DMS53 treated with DMSO at 0.1 percent for 48 hours (cell line): ENCODE measurements at regions not wholly inside any gene's neighbourhood (a gene's known extent, or its start where the extent isn't known, plus 50 kb on each side); places are given as distances from the start of the nearest gene placed in this dataset.

Experiments used
- DNase-seq: peaks from one replicate; lab custom pipeline; 2025; ENCODE audit not compliant: unreplicated experiment; lab: John Stamatoyannopoulos, UW

DNA sequence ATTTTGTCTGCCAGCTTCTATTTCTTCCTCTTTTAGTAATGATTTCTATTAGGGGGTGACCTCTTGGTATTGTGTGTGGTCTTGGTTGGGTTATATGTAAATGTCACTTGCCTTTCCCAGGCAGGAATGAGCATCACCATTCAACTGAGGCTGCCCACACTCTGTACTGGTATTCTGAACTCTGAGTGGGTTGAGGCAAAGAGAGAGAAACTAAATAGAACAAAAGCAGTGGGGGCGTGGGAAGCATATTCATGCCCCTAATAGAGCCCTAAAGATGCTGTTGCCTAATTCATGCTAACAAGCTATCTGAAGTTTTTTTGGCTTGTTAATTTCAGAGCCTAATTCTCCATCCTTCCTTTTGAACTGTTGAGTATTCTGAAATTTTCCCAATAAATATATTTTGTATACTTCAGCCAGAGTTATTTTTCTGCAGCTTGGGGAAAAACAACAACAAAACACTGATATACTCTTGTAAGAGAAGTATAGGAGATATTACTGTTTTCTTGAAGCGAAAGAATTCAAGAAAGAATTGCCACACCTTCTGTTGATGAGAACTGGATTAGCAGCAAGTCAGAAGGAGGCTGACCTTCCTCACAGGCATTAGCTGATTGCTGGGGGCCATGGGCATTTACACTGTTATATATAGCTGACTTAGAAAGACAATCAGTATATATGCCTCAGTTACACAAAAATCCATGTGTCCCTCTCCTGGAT lies 315.8 kb upstream of the KLF12 start:
- DNase-seq = no peak

DNA sequence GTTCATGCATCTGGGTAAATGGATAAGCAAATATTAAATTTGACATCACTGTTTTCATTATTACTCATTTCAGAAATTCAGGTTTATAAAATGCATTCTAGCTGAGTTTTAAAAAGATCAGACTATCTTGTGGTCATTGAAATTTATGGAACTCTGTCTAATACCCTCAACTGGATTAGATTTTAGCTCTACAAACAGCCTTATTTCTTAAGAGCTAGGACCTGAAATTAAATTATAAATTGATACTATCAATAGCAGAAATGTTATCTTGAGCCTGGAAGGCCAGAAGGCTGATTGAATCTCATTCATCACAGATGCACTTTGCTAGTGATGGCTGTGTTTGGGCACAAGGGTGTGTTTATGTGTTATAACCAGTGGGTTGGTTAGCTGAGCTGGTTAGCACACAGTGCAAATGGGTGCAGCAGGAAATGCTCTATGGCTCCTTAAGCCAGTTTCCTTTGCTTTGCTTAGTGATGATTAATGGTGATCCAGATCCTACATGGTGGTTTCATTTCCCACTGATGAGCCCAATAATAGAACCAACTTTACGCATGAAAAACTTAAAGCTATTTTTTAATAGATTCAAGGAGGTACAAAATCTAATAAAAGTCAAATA lies 310.8 kb upstream of the KLF12 start:
- DNase-seq = no peak

DNA sequence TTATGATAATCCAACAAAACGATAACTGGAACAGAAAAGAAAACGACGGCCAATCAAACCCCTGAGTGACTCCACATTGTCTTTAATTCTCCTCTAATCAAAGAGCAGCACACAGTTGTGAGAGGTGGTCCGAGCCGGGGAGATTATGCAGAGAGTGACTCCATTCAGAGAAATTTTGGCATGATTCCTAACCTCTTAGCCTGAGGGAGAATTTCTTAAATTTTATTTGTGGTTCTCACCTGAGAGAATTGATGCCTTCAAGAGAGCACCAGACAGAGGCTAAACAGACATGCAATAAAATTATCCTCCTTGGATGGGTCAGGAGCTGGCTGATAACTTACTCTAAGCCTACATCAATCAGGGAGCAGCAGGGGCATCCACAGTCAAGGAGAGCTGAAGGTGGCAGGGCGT lies 310.0 kb upstream of the KLF12 start:
- DNase-seq = no peak

DNA sequence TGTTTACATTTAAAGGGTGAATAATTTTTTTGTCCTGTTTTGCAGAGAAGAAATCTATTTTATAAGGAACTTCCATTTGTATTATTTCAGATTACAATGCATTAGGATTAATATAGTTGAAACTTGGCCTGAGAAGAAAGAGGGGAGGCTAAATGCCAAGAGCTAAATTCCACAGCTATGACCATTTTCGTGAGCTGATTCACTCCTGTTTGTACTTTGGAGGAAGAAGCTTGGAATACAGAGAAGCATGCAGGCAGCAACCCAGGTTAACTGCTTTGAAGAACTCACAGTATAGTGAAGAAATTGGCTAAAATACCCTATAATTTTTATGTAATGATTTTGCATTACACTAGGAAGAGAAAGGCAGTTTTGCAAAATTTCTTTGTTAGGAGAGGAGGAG lies 309.4 kb upstream of the KLF12 start:
- DNase-seq = no peak

DNA sequence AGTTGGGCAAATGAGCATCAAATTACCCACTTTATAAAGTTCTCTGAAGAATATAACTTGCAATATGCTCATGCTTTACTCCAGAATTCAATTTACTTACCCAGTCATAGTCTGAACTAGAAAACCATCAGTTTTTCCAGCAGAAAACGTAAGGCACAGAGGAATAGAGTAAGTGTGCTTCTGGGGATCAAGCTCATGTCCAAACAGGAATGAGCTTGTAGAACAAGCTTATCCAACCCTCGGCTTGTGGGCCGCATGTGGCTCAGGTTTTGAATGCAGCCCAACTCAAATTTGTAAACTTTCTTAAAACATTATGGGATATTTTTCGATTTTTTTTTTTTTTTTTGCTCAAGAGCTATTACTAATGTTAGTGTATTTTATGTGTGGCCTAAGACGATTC lies 308.5 kb upstream of the KLF12 start:
- no peak for DNase-seq

DNA sequence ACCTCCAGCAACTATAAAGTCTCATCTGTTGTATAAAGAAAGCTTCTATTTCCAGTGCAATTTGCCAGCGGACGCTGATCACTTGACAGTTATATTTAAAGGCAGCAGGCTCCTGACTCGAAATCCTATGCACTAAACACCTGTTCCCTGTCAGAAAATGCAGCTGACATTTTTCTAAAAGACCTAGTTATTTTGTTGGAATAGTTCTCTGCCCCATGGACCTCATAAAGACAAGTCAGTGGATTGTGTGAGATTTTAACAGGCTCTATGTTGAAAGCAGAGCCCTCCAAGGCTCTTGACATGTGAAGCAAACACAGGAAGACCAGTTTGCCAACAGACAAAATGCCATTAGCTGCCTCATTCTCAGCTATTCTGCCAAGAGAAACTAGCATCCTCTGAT lies 304.7 kb upstream of the KLF12 start:
- no peak for DNase-seq

DNA sequence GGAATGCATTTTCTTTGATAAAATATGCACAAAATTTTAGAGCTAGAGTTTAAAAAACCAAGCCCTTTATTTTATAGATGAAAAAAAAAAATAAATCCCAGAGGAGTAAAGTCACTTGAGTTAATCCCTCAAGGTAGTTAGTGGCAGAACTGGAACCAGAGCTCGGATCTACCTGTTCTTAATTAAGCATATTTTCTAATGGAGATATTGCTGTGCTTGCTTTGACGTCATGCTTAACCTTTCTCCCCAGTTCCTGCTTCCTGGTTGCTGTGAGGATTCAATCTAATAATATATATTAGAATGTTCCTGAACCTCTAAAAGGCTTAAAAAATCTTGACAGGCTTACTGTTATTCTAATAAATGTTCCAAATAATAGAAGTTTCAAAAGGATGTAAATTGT lies 300.6 kb upstream of the KLF12 start:
- no peak for DNase-seq

DNA sequence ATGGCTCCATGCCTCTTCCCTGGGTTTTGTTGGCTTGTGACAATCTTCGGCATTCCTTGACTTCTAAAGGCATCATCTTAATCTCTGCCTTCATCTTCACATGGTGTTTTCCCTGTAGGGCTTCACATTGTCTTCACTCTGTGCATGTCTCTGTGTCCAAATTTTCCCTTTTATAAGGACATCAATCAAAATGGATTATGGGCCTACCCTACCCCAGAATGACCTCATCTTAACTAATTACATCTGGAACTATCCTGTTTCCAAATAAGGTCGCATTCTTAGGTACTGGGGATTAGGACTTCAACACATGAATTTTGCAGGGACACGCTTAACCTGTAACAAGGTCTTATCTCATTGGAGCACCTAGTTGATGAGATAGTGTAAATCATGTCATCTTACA lies 290.3 kb upstream of the KLF12 start:
- no peak for DNase-seq

DNA sequence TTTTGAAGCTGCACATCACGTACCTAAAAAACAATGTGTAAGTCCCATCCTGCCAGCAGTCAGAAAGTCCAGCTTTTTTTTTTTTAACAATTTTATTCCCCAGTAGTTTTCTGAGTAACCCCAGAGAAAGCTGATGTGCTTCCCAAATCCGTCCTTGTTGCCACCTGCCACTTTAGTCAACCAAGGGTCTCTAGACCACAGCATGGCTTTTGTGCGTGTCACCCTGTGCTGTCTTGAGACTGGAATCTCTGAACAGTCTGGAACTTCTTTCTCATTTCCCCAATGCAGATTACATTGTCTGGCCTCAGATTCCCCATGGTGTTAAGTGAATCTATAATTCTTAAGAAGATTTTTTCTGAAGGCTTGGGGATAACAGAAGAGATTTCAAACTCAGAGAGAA lies 289.2 kb upstream of the KLF12 start:
- no peak for DNase-seq

DNA sequence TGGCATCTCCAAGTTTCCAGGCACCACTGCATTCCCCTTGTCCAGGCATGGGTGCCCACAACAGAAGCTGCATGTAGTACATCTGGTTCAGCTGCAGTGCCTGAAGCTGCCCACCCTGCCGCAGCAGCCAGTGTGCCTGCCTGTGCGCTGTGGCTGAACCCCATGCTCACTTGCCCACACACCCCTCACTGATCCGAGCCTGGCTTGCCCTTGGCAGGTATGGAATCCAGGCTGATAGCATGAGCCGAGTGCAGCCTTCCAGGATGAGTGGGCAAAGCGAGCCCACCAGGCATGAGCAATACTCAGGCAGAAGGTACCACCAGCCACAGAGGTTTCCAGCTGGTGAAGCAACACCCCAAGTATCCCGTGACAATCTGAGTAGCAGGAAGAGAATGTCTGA lies 280.3 kb upstream of the KLF12 start:
- DNase-seq = no peak

DNA sequence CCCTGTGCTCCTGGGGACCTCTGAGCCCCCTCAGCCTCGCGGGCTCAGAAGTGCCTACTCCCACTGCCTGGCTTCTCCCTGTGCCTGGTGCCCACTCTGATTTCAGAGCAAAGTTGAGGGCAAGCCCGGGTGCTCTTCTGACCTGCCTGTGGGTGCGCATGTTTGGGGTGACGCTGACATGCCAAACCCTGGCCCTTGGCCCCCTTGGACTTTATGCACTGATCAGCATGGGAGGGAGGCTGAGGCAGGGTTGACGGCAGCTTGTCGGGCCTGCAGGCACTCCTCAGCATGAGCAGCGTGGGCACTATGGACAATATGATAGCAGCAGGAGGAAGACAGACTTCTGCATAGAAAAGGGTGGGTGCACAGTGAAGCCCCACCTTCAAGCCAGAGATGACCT lies 279.3 kb upstream of the KLF12 start:
- no peak for DNase-seq

DNA sequence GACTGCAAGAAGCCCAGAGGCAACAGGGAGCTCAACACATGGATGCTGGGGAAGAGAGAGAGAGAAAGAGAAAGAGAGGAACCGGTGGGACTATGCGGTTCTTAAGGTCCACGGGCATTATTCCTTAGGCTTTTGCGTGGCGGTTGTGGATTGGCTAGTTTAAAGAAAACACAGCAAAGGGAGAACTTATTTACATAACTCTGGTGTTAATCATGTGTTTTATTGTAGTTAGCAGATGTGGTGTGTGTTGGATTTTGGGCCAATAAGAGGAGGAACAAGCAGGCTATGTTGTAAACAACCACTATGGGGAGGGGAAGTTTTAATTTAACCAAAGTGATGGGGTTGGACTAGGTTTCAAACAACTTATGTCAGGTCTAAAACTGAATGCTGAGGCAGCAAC lies 275.3 kb upstream of the KLF12 start:
- no peak for DNase-seq

DNA sequence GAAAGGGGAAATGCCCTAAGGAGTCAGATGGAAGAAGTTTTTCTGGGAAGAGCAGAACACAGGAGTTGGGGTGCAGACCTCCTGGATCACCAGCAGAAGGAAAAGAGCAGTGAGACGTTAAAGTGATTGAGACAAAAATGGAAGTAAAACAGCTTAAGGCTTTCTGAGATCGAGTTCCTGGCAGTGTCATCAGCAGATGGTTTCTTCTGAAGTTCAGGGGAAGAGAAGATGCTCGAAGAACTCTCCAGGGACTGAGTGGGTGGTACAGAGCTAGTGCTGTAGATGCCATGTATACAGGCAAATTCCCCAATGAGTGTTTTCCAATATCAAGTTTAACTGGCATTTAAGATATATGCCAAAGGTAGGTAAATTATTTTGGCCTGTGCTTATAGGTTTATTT lies 272.2 kb upstream of the KLF12 start:
- no peak for DNase-seq

DNA sequence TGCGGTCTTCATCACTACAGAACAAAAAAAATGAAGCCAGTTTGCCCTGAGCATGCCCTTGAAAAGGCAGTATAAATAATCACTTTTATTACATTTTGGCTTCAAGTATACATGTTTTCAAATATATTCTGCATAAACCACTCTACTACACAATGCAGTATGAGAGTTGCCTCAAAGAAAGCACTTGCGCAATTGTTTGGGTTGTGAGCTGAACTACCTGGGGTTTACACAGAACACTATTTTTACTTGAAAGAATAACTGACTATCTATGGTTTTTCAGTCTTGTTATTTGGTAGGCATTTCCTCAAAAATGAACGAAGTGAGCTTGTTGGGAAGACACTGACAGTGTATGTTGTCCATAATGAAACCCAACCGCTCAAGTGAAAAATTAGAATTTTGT lies 264.4 kb upstream of the KLF12 start:
- DNase-seq = no peak

DNA sequence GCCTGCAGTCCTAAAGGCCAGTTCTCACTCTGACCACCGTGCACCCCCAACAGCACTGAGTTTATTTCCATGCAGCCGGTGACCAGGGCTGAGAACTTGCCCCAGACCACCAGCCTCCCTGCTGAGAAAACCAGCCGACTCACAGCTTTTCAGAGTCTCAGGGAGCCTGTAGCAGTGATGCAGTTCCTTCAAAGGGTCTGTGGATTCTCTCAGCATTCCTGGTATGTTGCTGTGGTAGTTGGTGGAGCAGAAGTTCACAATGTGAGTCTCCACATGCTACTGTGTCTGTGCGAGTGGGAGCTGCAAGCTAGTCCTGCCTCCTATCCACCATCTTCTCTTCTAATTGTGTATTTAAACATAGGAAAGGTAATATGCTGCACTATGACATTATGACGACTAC lies 254.9 kb upstream of the KLF12 start:
- no peak for DNase-seq

DNA sequence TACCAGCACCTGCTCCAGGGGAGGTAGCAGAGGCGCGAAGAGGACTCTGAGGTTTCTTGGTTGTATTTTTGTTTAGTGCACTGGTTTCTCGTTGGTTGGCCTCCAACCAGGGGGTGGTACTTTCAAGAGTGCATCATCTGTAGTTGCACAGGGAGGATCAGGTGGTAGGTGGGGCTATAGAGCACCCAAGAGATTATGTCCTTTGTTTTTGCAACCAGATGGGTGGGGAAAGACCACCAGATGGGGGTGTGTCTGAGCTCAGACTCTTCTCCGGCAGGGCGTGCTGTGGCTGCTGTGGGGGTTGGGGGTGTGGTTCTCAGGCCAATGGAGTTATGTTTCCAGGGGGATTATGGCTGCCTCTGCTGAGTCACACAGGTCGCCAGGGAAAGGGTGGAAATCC lies 254.4 kb upstream of the KLF12 start:
- no peak for DNase-seq

DNA sequence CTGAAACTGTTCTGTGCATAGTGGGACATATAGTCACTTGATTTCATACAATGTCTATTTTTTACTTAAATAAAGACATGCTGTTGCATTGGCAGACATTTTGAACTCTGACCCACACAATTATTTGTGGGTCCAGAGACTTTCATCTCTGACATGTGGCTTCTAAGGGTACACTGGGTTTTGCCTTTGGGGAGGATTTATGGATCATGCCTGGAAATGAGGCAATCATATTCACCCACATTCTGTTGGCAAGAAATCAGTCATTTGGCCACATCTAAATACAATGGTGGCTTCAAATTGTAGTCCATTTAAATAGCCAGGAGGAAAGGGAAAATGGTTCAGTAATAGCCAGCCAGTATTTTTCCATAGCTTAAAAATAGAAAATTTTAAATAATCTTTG lies 238.3 kb upstream of the KLF12 start:
- DNase-seq = no peak

DNA sequence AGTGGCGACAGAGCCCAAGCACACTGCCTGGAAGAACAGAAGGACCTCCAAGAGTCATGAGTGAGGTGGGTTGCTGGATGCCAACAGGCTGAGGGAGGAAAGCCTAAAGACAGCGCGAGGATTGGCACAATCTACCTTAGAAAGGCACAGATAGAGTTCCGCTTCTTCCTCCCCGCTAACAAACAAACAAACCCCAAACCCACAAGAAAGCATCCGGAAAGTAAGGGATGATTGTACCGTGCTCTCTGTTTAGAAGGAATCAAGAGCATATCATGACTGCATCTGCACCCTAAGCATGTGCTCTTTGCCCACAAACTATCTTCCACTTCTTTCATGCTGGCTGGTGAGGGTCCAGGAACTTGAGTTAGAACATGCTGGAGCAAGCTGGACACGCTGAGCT lies 233.0 kb upstream of the KLF12 start:
- no peak for DNase-seq

DNA sequence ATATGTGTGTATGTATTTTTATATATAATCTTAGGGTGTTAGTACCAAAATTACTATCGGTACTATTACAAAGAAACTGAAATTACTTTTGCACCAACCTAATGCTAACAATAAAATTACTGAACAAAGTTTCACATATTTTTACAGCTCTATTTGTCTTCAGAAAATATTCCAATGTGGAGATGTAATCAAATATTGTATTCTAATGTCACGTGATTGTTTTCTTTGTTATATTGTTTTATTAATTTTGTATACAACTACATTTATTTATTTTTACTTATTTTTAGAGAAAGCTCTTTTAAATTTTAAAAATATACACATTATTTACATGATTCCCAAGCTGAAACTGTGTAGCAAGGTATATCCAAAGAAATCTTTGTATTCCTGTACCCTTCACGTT lies 227.1 kb upstream of the KLF12 start:
- DNase-seq = no peak

DNA sequence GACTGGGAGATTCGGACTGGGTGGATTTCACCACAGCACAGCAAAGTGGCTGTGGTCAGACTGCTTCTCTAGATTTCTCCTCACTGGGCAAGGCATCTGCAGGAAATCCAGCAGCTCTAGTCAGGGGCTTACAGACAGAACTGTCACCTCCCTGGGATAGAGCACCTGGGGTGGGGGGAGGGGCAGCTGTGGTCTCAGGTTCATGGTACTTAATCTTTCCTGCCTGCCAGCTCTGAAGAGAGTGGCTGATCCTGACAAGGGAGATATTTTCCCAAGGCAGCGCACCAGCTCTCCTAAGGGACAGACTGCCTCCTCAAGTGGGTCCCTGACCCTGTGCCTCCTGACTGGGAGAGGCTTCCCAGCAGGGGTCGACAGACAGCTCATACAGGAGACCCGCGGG lies 212.8 kb upstream of the KLF12 start:
- no peak for DNase-seq

DNA sequence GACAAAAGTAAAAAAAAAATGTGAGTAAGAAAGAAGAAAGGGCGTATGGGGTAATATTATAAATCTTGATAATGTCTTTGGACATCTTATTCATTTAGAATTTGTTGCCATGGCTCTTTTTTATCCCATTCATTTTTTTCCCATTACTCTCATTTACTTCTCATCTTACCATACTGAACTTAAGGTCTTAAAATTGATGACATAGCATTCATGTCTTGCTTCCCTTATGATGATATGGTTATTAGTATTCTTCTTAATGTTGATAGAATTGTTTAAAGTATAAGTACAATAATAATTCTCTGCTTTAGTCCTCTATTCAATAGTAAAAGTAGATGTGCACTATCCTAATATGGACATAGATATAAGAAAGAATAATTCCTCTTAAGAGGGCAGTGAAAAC lies 204.1 kb upstream of the KLF12 start:
- DNase-seq = no peak

DNA sequence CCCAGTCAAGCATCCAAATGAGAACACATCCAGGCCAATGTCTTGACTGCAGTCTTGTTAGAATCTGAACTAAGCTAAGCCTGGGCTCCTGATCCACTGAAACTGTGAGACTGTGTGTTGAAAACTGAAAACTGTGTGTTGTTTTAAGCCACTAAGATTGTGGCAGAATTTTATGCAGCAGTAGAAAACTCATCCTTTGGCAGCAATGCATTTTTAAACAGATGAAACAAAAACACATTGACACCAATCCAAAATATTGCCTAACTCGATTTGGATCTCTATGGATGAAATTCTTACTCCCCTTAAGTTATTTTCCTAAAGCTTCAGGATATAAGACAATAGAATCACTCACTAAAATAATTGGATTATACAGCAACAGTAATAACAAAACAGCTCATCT lies 202.3 kb upstream of the KLF12 start:
- DNase-seq = no peak

DNA sequence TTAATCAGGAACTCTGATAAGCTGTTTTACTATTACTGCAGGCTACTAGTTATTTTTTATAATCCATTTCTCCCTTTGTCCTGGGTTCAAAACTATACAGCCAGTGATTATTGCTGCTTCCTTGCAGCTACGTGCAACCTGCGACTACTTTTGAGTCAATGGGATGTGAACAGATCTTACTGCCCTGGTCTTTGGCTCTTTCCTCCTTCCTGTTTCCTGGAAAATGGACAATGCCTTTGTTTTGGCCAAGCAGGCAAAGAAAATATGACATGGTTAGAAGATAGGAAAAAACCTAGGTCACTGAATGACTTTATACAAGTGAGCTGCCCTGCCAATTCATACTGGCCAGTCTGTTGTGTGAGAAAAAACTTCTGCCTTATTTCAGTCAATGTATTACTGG lies 201.2 kb upstream of the KLF12 start:
- no peak for DNase-seq
